HCT116 (cell line): ENCODE measurements at regions not wholly inside any gene's neighbourhood (a gene's known extent, or its start where the extent isn't known, plus 50 kb on each side); places are given as distances from the start of the nearest gene placed in this dataset.

ENCODE experiments used
- ATAC-seq: fragments of 200-7000 bp; cut with Tn5 transposase; 2 replicates; pipeline ENCODE4 v1.9.1; 2020; ENCODE audit warnings: mild to moderate bottlenecking, moderate library complexity
- BruUV-seq: library from RNA; stranded (reverse); fragments of 400-500 nt; replicated peaks from 2 replicates; lab custom pipeline; 2021; lab: Mats Ljungman, UMichigan
- CTCF ChIA-PET: fragments of 300-600 bp; sonication (Branson Sonifier 250); formaldehyde crosslinking; loops from one replicate; lab custom pipeline; 2021; ENCODE audit warnings: antibody characterized with exemption; lab: Charles Lee
- POLR2A ChIA-PET: fragments of 300-600, 350-600 bp; sonication (Branson Sonifier 250); formaldehyde crosslinking; loops from one replicate; lab custom pipeline; 2021; ENCODE audit warnings: antibody characterized with exemption; lab: Charles Lee
- RAD21 ChIA-PET, 2 experiments: fragments of 300-600 bp; sonication (Branson Sonifier 250); formaldehyde crosslinking; loops; one replicate each; lab custom pipeline; 2023; ENCODE audit warnings: low total read pairs in 2 of 2; ENCODE audit not compliant: uncharacterized antibody in 2 of 2, unreplicated experiment in 2 of 2, low non-redundant PET in 1 of 2; lab: Charles Lee
- DNase-seq: peaks from one replicate; pipeline ENCODE4 v3.0.0-alpha.2; 2010; ENCODE audit warnings: low read depth, low spot score
- H2AFZ ChIP-seq: fragments of 200-600 bp; shearing (Covaris generic), sonication (generic); 2 replicates; pipeline ENCODE4 v1.6.1; 2017; ENCODE audit warnings: low read depth, mixed run types, mixed read lengths, antibody characterized with exemption, low read length; ENCODE audit not compliant: poor library complexity, severe bottlenecking
- H3K27ac ChIP-seq: 2 replicates; pipeline ENCODE4 v1.5.1; 2012; ENCODE audit warnings: low read depth, low read length
- H3K27me3 ChIP-seq: fragments of 200-600 bp; sonication (generic); 2 replicates; pipeline ENCODE4 v1.6.1; 2016; ENCODE audit warnings: mixed run types, low read length, mixed read lengths; ENCODE audit not compliant: insufficient read depth
- H3K36me3 ChIP-seq, 2 experiments: fragments of 200-500 bp in 1 of 2; fragments of 200-600 bp in 1 of 2; sonication (Bioruptor generic) in 1 of 2; sonication (generic) in 1 of 2; 2 replicates each; pipeline versions ENCODE4 v1.5.1 to v1.6.1; 2014 to 2016; ENCODE audit warnings: low read length in 2 of 2, inconsistent platforms in 1 of 2, mixed read lengths in 1 of 2, mixed run types in 1 of 2; ENCODE audit not compliant: insufficient read depth in 2 of 2, control insufficient read depth in 1 of 2
- H3K4me1 ChIP-seq, 2 experiments: fragments of 200-600 bp in 1 of 2; sonication (generic) in 1 of 2; 2 replicates each; pipeline versions ENCODE4 v1.5.1 to v1.6.1; 2012 to 2017; ENCODE audit warnings: low read length in 2 of 2, inconsistent platforms in 1 of 2, mild to moderate bottlenecking in 1 of 2, mixed read lengths in 1 of 2, mixed run types in 1 of 2, moderate library complexity in 1 of 2; ENCODE audit not compliant: insufficient read depth in 2 of 2, control insufficient read depth in 1 of 2
- H3K4me2 ChIP-seq: fragments of 200-600 bp; sonication (generic); 2 replicates; pipeline ENCODE4 v1.6.1; 2017; ENCODE audit warnings: mixed run types, low read length, mixed read lengths
- H3K4me3 ChIP-seq, 2 experiments: fragments of 200-600 bp in 1 of 2; sonication (generic) in 1 of 2; replicated peaks in 1 of 2; 2 replicates each; pipeline ENCODE4 v1.5.1; 2011 to 2016; ENCODE audit warnings: low read length in 2 of 2, control low read depth in 1 of 2, low read depth in 1 of 2, mild to moderate bottlenecking in 1 of 2, mixed read lengths in 1 of 2, mixed run types in 1 of 2
- H3K79me2 ChIP-seq: fragments of 200-600 bp; sonication (generic); 2 replicates; pipeline ENCODE4 v1.6.1; 2017; ENCODE audit warnings: mild to moderate bottlenecking, mixed run types, low read length, moderate library complexity, mixed read lengths; ENCODE audit not compliant: insufficient read depth
- H3K9ac ChIP-seq: fragments of 200-600 bp; sonication (generic); 2 replicates; pipeline ENCODE4 v1.6.1; 2016; ENCODE audit warnings: low read length, mixed read lengths
- H3K9me2 ChIP-seq: fragments of 200-600 bp; sonication (generic), shearing (Covaris generic); 2 replicates; pipeline ENCODE4 v1.6.1; 2017; ENCODE audit warnings: mixed run types, mild to moderate bottlenecking, moderate library complexity; ENCODE audit not compliant: insufficient read depth
- H3K9me3 ChIP-seq, 2 experiments: fragments of 200-500 bp in 1 of 2; fragments of 200-600 bp in 1 of 2; sonication (Bioruptor generic) in 1 of 2; sonication (generic) in 1 of 2; 2 replicates each; pipeline ENCODE4 v1.6.1; 2014 to 2017; ENCODE audit warnings: low read length in 2 of 2, mixed read lengths in 2 of 2, inconsistent platforms in 1 of 2, low read depth in 1 of 2, mild to moderate bottlenecking in 1 of 2, mixed run types in 1 of 2, moderate library complexity in 1 of 2; ENCODE audit not compliant: control insufficient read depth in 1 of 2, insufficient read depth in 1 of 2
- H4K20me1 ChIP-seq: fragments of 200-600 bp; sonication (generic), shearing (Covaris generic); 2 replicates; pipeline ENCODE4 v1.6.1; 2017; ENCODE audit warnings: mixed run types, mild to moderate bottlenecking, moderate library complexity; ENCODE audit not compliant: insufficient read depth
- CEBPB ChIP-seq: IDR thresholded peaks from 2 replicates; pipeline ENCODE4 v1.6.1; 2012; ENCODE audit warnings: low read depth
- EGR1 ChIP-seq: IDR thresholded peaks from 2 replicates; pipeline ENCODE4 v1.6.1; 2012; ENCODE audit warnings: low read depth
- ELF1 ChIP-seq: IDR thresholded peaks from 2 replicates; pipeline ENCODE4 v1.6.1; 2012; ENCODE audit warnings: low read depth, borderline replicate concordance
- POLR2A ChIP-seq: IDR thresholded peaks from 2 replicates; pipeline ENCODE4 v1.7.0; 2011; ENCODE audit warnings: borderline replicate concordance; ENCODE audit not compliant: insufficient read depth, insufficient read length; ENCODE audit errors: extremely low read depth
- RAD21 ChIP-seq: IDR thresholded peaks from 2 replicates; pipeline ENCODE4 v1.6.1; 2012; ENCODE audit warnings: low read depth, mild to moderate bottlenecking
- SIN3A ChIP-seq: IDR thresholded peaks from 2 replicates; pipeline ENCODE4 v1.6.1; 2012; ENCODE audit warnings: low read depth
- SP1 ChIP-seq: IDR thresholded peaks from 2 replicates; pipeline ENCODE4 v1.6.1; 2012; ENCODE audit warnings: low read depth
- TCF7L2 ChIP-seq: IDR thresholded peaks from 2 replicates; pipeline ENCODE4 v1.7.0; 2011; ENCODE audit warnings: borderline replicate concordance, inconsistent platforms; ENCODE audit not compliant: insufficient read depth, insufficient read length; ENCODE audit errors: extremely low read depth
- YY1 ChIP-seq: IDR thresholded peaks from 2 replicates; pipeline ENCODE4 v1.6.1; 2011; ENCODE audit warnings: low read length, low read depth, moderate library complexity, mild to moderate bottlenecking; ENCODE audit not compliant: insufficient replicate concordance; ENCODE audit errors: extremely low read depth
- ZFX ChIP-seq: fragments of 450-650 bp; IDR thresholded peaks from 2 replicates; pipeline ENCODE4 v1.6.1; 2017
- ZNF274 ChIP-seq: fragments of 200-500 bp; sonication (Bioruptor generic); IDR thresholded peaks from 2 replicates; pipeline ENCODE4 v1.6.1; 2014; ENCODE audit warnings: mild to moderate bottlenecking, low read depth, low read length, inconsistent platforms
- intact Hi-C: fragments of 100-400 bp; cut with micrococcal nuclease; formaldehyde crosslinking; loops from 2 replicates; pipeline ENCODE4 v1.10.0; 2022
- TF ChIP-seq, protein P1 (sequence below): IDR thresholded peaks from 2 replicates; pipeline ENCODE4 v1.6.1; 2012
- TF ChIP-seq, protein P2 (sequence below): IDR thresholded peaks from 2 replicates; pipeline ENCODE4 v1.6.1; 2012
- TF ChIP-seq, protein P3 (sequence below), 3 experiments: fragments of 200-600 bp in 1 of 3; sonication (generic) in 1 of 3; IDR thresholded peaks in 2 of 3; conservative IDR thresholded peaks in 1 of 3; 2 replicates each; pipeline ENCODE4 v1.5.1; 2012 to 2017; ENCODE audit warnings: low read depth in 2 of 3, low read length in 2 of 3, antibody characterized with exemption in 1 of 3, borderline replicate concordance in 1 of 3, control low read depth in 1 of 3, mild to moderate bottlenecking in 1 of 3, mixed read lengths in 1 of 3, mixed run types in 1 of 3, moderate library complexity in 1 of 3; ENCODE audit not compliant: insufficient read depth in 1 of 3
- TF ChIP-seq, protein P4 (sequence below): IDR thresholded peaks from 2 replicates; pipeline ENCODE4 v1.6.1; 2012; ENCODE audit warnings: low read depth

DNA sequence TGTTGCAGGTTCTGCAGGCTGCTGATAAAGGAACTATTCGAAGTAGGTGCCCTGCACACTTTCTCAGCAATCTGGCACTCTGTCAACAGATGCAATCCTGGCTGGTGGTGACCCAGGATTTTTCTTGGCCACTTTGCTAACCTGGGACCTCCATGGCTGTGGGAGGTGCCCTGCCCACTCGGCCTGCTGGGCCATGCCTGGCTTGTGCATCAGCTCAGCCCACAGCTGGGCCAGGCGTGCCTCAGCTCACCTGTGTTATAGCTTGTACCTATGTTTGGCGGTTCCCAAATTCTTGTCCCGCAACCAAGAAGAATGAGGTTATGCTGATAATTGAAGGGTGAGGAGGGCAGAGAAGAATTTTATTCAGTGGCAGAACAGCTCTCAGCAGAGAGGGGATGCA, 141.7 kb downstream of the NPY start:
- TF ChIP-seq RAD21 (no peak), POLR2A (no peak), TCF7L2 (no peak), SIN3A (no peak), ZFX (no peak), CEBPB (no peak), ZNF274 (no peak)
- TF ChIP-seq, protein P1, sequence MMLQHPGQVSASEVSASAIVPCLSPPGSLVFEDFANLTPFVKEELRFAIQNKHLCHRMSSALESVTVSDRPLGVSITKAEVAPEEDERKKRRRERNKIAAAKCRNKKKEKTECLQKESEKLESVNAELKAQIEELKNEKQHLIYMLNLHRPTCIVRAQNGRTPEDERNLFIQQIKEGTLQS, result no peak
- TF ChIP-seq, protein P2, sequence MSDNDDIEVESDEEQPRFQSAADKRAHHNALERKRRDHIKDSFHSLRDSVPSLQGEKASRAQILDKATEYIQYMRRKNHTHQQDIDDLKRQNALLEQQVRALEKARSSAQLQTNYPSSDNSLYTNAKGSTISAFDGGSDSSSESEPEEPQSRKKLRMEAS, result no peak
- RAD21 ChIA-PET, result no interaction called here
- H2AFZ ChIP-seq, result no peak overlapping the region
- no peak overlapping the region for H3K27ac ChIP-seq
- DNase-seq (no peak), ATAC-seq (no peak)
- intact Hi-C loops, result no loop called here
- H3K4me1 ChIP-seq, result no peaks in the 10 kb centered on the region
- H3K9me2 ChIP-seq, result no peaks in the 10 kb centered on the region
- peaks cover 5% of the 10 kb centered on the region in 2 experiments; a peak in 2 of 4 replicates for H3K9me3 ChIP-seq
- no peak overlapping the region for H3K9ac ChIP-seq
- POLR2A ChIA-PET, result no interaction called here
- H3K27me3 ChIP-seq, result no peaks in the 10 kb centered on the region
- no peaks in the 10 kb centered on the region for H3K79me2 ChIP-seq
- no peaks in the 10 kb centered on the region for H4K20me1 ChIP-seq
- CTCF ChIA-PET, result no interaction called here
- no peak overlapping the region for H3K4me2 ChIP-seq
- H3K4me3 ChIP-seq, result no peak overlapping the region
- no TSS peak for BruUV-seq
- H3K36me3 ChIP-seq, result no peaks in the 10 kb centered on the region

DNA sequence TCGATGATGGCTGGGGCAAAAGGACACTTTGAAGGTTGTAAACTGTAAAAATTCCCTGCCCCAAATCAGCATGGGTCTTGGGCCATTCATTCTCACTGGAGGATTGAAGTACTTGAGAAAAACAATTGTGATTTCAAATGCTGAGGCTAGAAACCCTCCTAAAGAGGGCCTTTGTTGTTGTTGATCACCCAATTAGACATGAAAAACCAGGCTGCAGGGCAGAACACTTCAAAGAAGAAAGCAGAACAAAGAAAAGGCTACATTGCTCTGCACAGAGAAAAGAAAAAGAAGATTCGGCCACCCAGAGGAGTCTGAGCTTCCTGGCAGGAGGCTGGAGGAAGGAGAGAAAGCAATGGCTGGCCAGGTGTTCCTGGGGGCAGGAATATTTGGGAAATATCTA, 143.1 kb downstream of the NPY start:
- no peaks in the 10 kb centered on the region for H4K20me1 ChIP-seq
- no peaks in the 10 kb centered on the region for H3K36me3 ChIP-seq
- ChIA-PET CTCF (no interaction called here), RAD21 (no interaction called here), POLR2A (no interaction called here)
- no peak overlapping the region for H3K27ac ChIP-seq
- BruUV-seq, result no TSS peak
- TF ChIP-seq YY1 (no peak), EGR1 (no peak), ELF1 (no peak), SP1 (no peak)
- TF ChIP-seq, protein P3, sequence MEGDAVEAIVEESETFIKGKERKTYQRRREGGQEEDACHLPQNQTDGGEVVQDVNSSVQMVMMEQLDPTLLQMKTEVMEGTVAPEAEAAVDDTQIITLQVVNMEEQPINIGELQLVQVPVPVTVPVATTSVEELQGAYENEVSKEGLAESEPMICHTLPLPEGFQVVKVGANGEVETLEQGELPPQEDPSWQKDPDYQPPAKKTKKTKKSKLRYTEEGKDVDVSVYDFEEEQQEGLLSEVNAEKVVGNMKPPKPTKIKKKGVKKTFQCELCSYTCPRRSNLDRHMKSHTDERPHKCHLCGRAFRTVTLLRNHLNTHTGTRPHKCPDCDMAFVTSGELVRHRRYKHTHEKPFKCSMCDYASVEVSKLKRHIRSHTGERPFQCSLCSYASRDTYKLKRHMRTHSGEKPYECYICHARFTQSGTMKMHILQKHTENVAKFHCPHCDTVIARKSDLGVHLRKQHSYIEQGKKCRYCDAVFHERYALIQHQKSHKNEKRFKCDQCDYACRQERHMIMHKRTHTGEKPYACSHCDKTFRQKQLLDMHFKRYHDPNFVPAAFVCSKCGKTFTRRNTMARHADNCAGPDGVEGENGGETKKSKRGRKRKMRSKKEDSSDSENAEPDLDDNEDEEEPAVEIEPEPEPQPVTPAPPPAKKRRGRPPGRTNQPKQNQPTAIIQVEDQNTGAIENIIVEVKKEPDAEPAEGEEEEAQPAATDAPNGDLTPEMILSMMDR (IDR thresholded peaks at IDR 0.05 in 2 of 3, conservative IDR thresholded peaks at IDR 0.05 in 1 of 3; ENCODE audit: borderline replicate concordance in 1 of 3, insufficient read depth in 1 of 3, low read depth in 2 of 3, low read length in 2 of 3), result no peak
- TF ChIP-seq, protein P4, sequence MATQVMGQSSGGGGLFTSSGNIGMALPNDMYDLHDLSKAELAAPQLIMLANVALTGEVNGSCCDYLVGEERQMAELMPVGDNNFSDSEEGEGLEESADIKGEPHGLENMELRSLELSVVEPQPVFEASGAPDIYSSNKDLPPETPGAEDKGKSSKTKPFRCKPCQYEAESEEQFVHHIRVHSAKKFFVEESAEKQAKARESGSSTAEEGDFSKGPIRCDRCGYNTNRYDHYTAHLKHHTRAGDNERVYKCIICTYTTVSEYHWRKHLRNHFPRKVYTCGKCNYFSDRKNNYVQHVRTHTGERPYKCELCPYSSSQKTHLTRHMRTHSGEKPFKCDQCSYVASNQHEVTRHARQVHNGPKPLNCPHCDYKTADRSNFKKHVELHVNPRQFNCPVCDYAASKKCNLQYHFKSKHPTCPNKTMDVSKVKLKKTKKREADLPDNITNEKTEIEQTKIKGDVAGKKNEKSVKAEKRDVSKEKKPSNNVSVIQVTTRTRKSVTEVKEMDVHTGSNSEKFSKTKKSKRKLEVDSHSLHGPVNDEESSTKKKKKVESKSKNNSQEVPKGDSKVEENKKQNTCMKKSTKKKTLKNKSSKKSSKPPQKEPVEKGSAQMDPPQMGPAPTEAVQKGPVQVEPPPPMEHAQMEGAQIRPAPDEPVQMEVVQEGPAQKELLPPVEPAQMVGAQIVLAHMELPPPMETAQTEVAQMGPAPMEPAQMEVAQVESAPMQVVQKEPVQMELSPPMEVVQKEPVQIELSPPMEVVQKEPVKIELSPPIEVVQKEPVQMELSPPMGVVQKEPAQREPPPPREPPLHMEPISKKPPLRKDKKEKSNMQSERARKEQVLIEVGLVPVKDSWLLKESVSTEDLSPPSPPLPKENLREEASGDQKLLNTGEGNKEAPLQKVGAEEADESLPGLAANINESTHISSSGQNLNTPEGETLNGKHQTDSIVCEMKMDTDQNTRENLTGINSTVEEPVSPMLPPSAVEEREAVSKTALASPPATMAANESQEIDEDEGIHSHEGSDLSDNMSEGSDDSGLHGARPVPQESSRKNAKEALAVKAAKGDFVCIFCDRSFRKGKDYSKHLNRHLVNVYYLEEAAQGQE, result no peak
- TF ChIP-seq, protein P2, result no peak
- intact Hi-C loops, result no loop called here
- H3K27me3 ChIP-seq, result no peaks in the 10 kb centered on the region
- no peak overlapping the region for H3K9ac ChIP-seq
- no peak overlapping the region for H2AFZ ChIP-seq
- no peaks in the 10 kb centered on the region for H3K4me1 ChIP-seq
- H3K4me3 ChIP-seq, result no peak overlapping the region
- no peak for DNase-seq
- H3K9me2 ChIP-seq, result no peaks in the 10 kb centered on the region
- no peak for ATAC-seq
- H3K9me3 ChIP-seq, result peaks cover 5% of the 10 kb centered on the region in 2 experiments; a peak in 2 of 4 replicates
- no peak overlapping the region for H3K4me2 ChIP-seq
- no peaks in the 10 kb centered on the region for H3K79me2 ChIP-seq
